H1 (cell line): ENCODE measurements at regions not wholly inside any gene's neighbourhood (a gene's known extent, or its start where the extent isn't known, plus 50 kb on each side); places are given as distances from the start of the nearest gene placed in this dataset.

Experiments
- ASH2L ChIP-seq: fragments of 200-600, 300-600 bp; sonication (generic); IDR thresholded peaks from one replicate; pipeline ENCODE4 v1.7.1; 2017; ENCODE audit warnings: low read length
- BRCA1 ChIP-seq: IDR thresholded peaks from 2 replicates; pipeline ENCODE4 v1.6.1; 2012; ENCODE audit warnings: low read depth, low read length, improper control_type of control experiment
- CHD7 ChIP-seq: fragments of 300-600 bp; sonication (generic); IDR thresholded peaks from 2 replicates; pipeline ENCODE4 v1.7.1; 2012; ENCODE audit warnings: low read length, moderate library complexity, mild to moderate bottlenecking, inconsistent platforms; ENCODE audit not compliant: insufficient replicate concordance
- EGR1 ChIP-seq: IDR thresholded peaks from 2 replicates; pipeline ENCODE4 v1.6.1; 2011; ENCODE audit warnings: low read depth, low read length, borderline replicate concordance
- KDM5A ChIP-seq: fragments of 200-600 bp; IDR thresholded peaks from 2 replicates; pipeline ENCODE4 v1.7.1; 2012; ENCODE audit warnings: mild to moderate bottlenecking, low read length, inconsistent platforms, mixed read lengths
- NRF1 ChIP-seq: IDR thresholded peaks from 2 replicates; pipeline ENCODE4 v1.6.1; 2011; ENCODE audit warnings: mild to moderate bottlenecking, low read depth, low read length, improper control_type of control experiment
- RFX5 ChIP-seq: IDR thresholded peaks from 2 replicates; pipeline ENCODE4 v1.6.1; 2011; ENCODE audit warnings: low read depth, low read length, improper control_type of control experiment, borderline replicate concordance
- SP4 ChIP-seq: IDR thresholded peaks from 2 replicates; pipeline ENCODE4 v1.6.1; 2012; ENCODE audit warnings: low read length, inconsistent platforms
- ZNF274 ChIP-seq: IDR thresholded peaks from 2 replicates; pipeline ENCODE4 v1.7.0; 2012; ENCODE audit warnings: low read length, borderline replicate concordance; ENCODE audit errors: extremely low read depth

GRCh38 chr10:131758939-131759301 is 141.9 kb upstream of the PPP2R2D start (continued):
- TF ChIP-seq CHD7, result no peak
- no peak for TF ChIP-seq EGR1
- no peak for TF ChIP-seq RFX5
- no peak for TF ChIP-seq NRF1
- TF ChIP-seq KDM5A, result no peak
- TF ChIP-seq BRCA1, result no peak
- TF ChIP-seq SP4, result no peak
- no peak for TF ChIP-seq ZNF274
- no peak for TF ChIP-seq ASH2L
